ENCODE measurements at regions not wholly inside any gene's neighbourhood (a gene's known extent, or its start where the extent isn't known, plus 50 kb on each side); places are given as distances from the start of the nearest gene placed in this dataset.
"Not testable (repeated sequence)": the region's sequence is repeated elsewhere in the genome, so short reads cannot be mapped to it uniquely, and the experiment has no call there.

- no peak for DNase-seq
Observed at GRCh38 chr17:6254036-6254435, 180.9 kb downstream of the AIPL1 start.

GRCh38 chr17:6251640-6252039 lies 181.5 kb downstream of the WSCD1 start:
- DNase-seq: not testable (repeated sequence)

GRCh38 chr17:6249732-6250131 lies 179.6 kb downstream of the WSCD1 start:
- DNase-seq: peak; percentile 24

GRCh38 chr17:6248061-6248460 lies 177.9 kb downstream of the WSCD1 start:
- peak; percentile 5 for DNase-seq

GRCh38 chr17:6245301-6246177 lies 175.4 kb downstream of the WSCD1 start:
- no peak for DNase-seq

GRCh38 chr17:6244796-6245195 lies 174.6 kb downstream of the WSCD1 start:
- peak; percentile 5 for DNase-seq

GRCh38 chr17:6244253-6244652 lies 174.1 kb downstream of the WSCD1 start:
- DNase-seq: no peak

GRCh38 chr17:6243186-6243585 lies 173.0 kb downstream of the WSCD1 start:
- DNase-seq: no peak

- DNase-seq: no peak
Observed at GRCh38 chr17:6241996-6242395, 171.8 kb downstream of the WSCD1 start.

GRCh38 chr17:6241381-6241780 lies 171.2 kb downstream of the WSCD1 start:
- no peak for DNase-seq

- DNase-seq: no peak
Observed at GRCh38 chr17:6240601-6241000, 170.4 kb downstream of the WSCD1 start.

GRCh38 chr17:6240001-6240400 lies 169.8 kb downstream of the WSCD1 start:
- DNase-seq: no peak

GRCh38 chr17:6239241-6239798 lies 169.1 kb downstream of the WSCD1 start:
- DNase-seq: no peak

- no peak for DNase-seq
Observed at GRCh38 chr17:6233856-6234255, 163.7 kb downstream of the WSCD1 start.

GRCh38 chr17:6233339-6233738 lies 163.2 kb downstream of the WSCD1 start:
- DNase-seq: no peak

GRCh38 chr17:6232732-6233101 lies 162.5 kb downstream of the WSCD1 start:
- no peak for DNase-seq

- DNase-seq: peak; percentile 23
Observed at GRCh38 chr17:6231886-6232731, 161.9 kb downstream of the WSCD1 start.

GRCh38 chr17:6231465-6231864 lies 161.3 kb downstream of the WSCD1 start:
- DNase-seq: no peak

GRCh38 chr17:6218333-6218732 lies 148.2 kb downstream of the WSCD1 start:
- DNase-seq: no peak

- no peak for DNase-seq
Observed at GRCh38 chr17:6215071-6216035, 145.2 kb downstream of the WSCD1 start.

- no peak for DNase-seq
Observed at GRCh38 chr17:6213859-6214258, 143.7 kb downstream of the WSCD1 start.

GRCh38 chr17:6212766-6213165 lies 142.6 kb downstream of the WSCD1 start:
- no peak for DNase-seq

Data from NCI-H69 (cell line).